Nucleus accumbens (tissue), 56 donors: ENCODE measurements at regions not wholly inside any gene's neighbourhood (a gene's known extent, or its start where the extent isn't known, plus 50 kb on each side); places are given as distances from the start of the nearest gene placed in this dataset.

Experiments
- DNase-seq, 56 donors: peaks; one replicate each; lab custom pipeline; 2025; lab: John Stamatoyannopoulos, UW

GRCh38 chr5:170451747-170452365 is 52.0 kb upstream of the KCNIP1 start:
- no peak for DNase-seq

DNA sequence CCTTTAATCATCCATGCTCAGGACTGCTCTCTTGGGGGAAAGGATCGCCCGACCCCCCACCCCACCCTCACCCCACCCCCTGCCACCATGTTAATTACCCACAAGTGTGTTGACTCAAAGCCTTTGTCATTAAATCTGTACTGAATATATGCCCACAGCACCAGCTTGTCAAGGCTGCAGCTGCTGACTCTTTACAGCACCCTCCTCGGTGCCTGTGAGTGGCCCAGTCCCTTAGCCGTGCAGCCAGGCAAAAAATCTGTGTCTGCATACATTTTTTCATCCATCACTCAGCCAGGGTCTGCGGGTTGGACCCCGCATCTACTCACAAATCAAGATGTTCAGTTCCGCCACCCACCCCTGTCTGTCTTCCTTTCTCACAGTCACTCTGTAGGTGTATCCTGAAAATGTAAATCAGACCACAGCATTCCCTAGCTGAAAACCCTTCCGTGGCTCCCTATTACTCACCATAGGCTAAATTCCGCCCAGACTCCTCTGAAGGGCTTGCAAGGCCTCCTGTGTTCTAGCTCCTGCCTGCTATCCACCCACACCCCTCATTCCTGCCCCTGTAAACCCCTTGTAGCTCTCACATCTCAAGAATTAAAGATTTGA is 53.7 kb upstream of the KCNIP1 start:
- DNase-seq, result peak in 1 of 56 donors; percentile 7

DNA sequence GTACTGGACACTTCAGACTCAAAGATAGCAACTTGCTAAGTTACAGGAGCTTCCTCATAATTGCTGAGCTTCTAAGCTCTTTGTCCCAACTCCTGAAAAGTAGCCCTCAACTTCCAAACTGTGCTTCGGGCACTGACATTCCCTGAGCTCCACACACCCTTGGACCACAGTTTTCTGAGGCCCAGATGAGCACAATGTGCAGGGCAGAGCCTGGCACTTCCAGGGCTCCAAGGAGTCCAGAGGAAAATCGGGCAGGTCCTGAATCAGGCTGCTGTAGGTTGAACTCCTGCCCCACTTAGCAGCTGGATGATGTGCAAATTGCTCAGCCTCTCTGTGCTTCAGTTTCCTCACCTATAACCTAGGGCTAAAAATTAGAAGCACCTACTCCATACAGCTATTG is 54.6 kb upstream of the KCNIP1 start:
- DNase-seq, result no peak

- DNase-seq, result no peak
Measured at GRCh38 chr5:170448221-170448620, 55.6 kb upstream of the KCNIP1 start.

GRCh38 chr5:170446365-170446764 is 57.2 kb upstream of the KCNMB1 start:
- DNase-seq, result no peak

DNA sequence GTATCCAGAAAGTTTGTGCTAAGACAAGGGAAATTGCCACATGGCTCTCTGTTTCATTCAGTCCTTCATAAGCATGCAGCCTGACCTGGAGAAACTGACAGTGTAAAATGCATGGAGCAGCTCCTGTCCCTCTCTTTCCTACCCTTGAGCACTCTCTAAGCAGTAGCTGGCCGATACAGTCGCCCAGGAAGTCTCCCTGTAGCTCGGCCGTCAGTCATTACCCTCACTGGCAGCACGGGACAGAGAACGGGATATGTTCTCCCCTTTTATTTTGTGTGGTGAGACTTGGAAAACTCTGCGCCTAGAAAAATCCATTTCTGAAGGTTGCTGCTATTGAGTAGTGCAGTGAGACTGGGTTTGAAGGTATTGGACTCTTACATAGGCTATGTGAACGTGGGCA is 56.8 kb upstream of the KCNMB1 start:
- DNase-seq, result no peak

GRCh38 chr5:170444969-170445505 is 55.9 kb upstream of the KCNMB1 start:
- DNase-seq, result no peak

DNA sequence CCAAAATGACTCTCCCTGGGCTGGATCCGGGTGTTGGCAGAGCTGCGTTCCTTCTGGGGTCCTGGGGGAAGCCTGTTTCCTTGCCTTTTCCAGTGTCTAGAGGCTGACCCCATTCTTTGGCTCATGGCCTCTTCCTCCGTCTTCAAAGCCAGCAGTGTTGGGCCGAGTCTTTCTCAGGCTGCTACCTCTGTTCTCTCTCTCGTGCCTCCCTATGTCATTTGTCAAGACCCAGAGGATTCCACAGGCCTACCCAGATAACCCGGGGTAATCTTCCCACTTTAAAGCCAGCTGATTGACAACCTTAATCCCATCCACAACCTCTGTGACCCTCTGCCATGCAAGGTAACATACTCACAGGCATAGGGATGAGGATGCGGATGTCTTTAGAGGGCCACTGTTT is 55.0 kb upstream of the KCNMB1 start:
- no peak for DNase-seq

DNA sequence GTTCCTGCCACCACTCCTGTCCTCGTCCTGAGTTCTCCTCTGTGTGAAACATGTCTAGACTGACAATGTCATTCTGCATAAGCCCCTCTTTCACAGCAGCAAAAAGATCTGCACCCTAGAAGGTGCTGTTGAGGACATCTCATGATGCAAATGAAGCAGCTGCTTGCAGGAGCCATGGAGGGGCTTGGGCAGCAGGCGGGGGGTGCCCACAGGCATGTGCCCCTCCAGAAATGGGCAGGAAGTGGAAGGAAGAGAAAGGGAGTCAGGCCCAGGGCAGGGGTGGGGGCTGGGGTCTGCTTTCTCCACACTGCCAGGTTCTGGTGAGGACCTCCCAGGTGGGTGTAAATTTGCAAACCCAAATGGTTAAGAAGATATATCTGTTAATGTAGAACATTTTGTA is 54.5 kb upstream of the KCNMB1 start:
- DNase-seq, result no peak

DNA sequence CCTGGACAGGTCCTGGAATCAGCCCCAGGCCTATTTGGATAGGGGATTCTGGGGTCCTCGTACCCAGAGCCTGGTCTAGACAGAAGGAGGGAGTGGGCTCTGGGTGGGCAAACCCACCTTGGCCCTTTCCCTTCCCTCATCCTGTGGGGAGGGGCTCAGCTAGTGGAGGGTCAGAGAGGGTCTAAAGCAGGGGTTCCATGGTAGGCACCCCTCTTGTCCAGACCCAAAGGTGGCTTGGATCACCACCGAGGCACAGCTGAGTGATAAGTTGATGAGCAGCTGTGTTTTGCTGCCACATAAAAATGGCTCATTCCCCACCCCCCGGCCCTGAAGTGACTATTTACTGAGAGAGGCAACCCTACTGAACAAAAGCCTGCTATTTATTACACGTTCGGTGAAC is 53.8 kb upstream of the KCNMB1 start:
- no peak for DNase-seq

- no peak for DNase-seq
Measured at GRCh38 chr5:170442391-170442790, 53.2 kb upstream of the KCNMB1 start.

DNA sequence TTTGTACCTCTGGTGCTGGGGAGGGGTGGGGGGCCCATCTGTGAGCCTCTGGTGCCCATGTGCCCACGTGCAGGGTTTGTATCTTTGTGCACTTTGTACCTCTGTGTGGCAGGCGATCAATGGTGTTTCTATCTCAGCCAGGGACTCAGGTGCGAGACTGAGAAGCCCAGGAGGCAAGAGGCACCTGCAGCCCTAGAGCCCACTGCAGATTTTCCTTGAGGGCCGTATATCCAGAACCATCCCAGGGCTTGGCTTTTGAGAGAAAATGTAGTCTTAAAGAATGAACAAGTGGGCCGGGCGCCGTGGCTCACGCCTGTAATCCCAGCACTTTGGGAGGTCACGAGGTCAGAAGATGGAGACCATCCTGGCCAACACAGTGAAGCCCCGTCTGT is 52.2 kb upstream of the KCNMB1 start:
- no peak for DNase-seq

GRCh38 chr5:170440771-170441392 is 51.7 kb upstream of the KCNMB1 start:
- no peak for DNase-seq

DNA sequence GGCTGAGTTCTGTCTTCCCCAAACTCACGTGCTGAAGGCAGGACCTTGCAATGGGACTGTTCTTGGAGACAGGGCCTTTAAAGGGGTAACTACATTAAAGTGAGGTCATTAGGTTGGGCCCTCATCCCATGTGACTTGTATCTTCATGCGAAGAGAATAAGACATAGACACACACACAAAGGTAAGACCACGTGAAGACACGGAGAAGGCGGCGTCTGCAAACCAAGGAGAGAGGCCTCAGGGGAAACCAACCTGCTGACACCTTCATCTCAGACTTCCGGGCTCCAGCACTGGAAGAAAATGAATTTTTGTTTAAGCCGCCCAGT is 50.7 kb upstream of the KCNMB1 start:
- no peak for DNase-seq

DNA sequence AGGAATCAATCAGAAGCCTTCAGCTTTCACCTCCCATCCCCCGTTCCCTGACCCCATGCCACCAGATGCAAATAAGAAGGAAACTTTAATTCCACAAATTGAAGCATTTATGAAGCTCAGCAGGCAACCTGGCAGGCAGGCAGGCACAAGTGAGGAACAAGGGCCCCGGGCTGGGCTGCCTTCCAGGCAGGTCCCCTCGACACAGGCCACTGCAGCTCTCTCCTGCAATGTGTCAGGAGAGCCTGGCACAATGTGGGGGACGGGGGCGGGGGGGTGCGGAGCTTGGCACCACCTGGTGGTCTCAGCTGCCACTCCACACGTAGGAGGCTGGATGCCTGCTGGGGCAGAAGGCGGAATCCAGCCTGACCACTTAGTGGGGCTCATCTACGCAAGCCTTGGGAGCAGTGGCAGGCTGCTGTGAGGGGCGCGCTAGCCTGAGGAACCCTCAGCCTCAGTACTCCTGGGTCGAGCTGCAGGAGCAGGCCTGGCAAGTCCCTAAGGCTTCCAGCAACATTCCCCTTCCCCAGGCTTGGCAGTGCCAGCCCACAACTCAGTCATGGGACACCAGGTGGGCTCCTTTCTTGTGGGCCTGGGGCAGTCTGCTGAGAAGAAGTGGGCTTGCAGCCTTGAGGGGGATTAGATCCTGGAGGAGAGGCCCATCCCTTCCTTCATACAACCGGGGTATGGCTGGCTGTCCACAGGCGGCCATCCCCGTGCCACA is 50.2 kb upstream of the KCNMB1 start:
- peak in 6 of 56 donors; percentile 8 to 36 (median 16) for DNase-seq
